GM12878 (cell line): ENCODE measurements at regions not wholly inside any gene's neighbourhood (a gene's known extent, or its start where the extent isn't known, plus 50 kb on each side); places are given as distances from the start of the nearest gene placed in this dataset.

Experiments used
- ATAC-seq: fragments of 200-7000 bp; cut with Tn5 transposase; 3 replicates; pipeline ENCODE4 v1.9.1; 2020; ENCODE audit warnings: mild to moderate bottlenecking, moderate library complexity
- BruUV-seq: library from RNA; stranded (reverse); fragments of 400-500 nt; replicated peaks from 2 replicates; lab custom pipeline; 2021; lab: Mats Ljungman, UMichigan
- CTCF ChIA-PET: fragments of 300-600 bp; sonication (Branson Sonifier 250); formaldehyde crosslinking; extraction: SDS; loops from one replicate; lab custom pipeline; 2021; ENCODE audit warnings: inconsistent platforms; lab: Yijun Ruan, JAX
- POLR2A ChIA-PET: fragments of 350-600 bp; formaldehyde crosslinking; extraction: SDS; loops from one replicate; lab custom pipeline; 2021; ENCODE audit warnings: inconsistent platforms; lab: Charles Lee
- RAD21 ChIA-PET: fragments of 300-600 bp; sonication (Branson Sonifier 250); formaldehyde crosslinking; loops from one replicate; lab custom pipeline; 2023; ENCODE audit warnings: antibody characterized with exemption; ENCODE audit not compliant: unreplicated experiment; lab: Charles Lee
- SMC1A ChIA-PET: fragments of 300-600 bp; sonication (Branson Sonifier 250); formaldehyde crosslinking; loops from one replicate; lab custom pipeline; 2023; ENCODE audit not compliant: unreplicated experiment, uncharacterized antibody; lab: Charles Lee
- DNase-seq: peaks from one replicate; pipeline ENCODE4 v3.0.0-alpha.2; 2011; ENCODE audit warnings: low read depth, low spot score
- FAIRE-seq: peaks from 3 replicates; lab custom pipeline; 2011; peaks lifted over from hg19 to GRCh38; lab: Jason Lieb, UNC
- H2AFZ ChIP-seq: 2 replicates; pipeline ENCODE4 v1.6.0; 2011; ENCODE audit warnings: low read depth, low read length, control low read depth; ENCODE audit not compliant: control insufficient read depth
- H3K27ac ChIP-seq: 2 replicates; pipeline ENCODE4 v1.5.1; 2011; ENCODE audit warnings: control low read depth; ENCODE audit not compliant: control insufficient read depth, insufficient read depth
- H3K27me3 ChIP-seq, 2 experiments: replicated peaks in 1 of 2; 2 replicates each; pipeline versions ENCODE4 v1.6.0 to v1.6.1; 2011; ENCODE audit warnings: low read length in 1 of 2; ENCODE audit not compliant: control insufficient read depth in 2 of 2, insufficient read depth in 2 of 2
- H3K36me3 ChIP-seq, 2 experiments: 2 replicates each; pipeline ENCODE4 v1.5.1; 2011; ENCODE audit warnings: low read length in 1 of 2; ENCODE audit not compliant: control insufficient read depth in 2 of 2, insufficient read depth in 2 of 2
- H3K4me1 ChIP-seq: 2 replicates; pipeline ENCODE4 v1.6.1; 2011; ENCODE audit warnings: mild to moderate bottlenecking, low read length, moderate library complexity, mixed read lengths; ENCODE audit not compliant: control insufficient read depth, insufficient read depth
- H3K4me2 ChIP-seq: 2 replicates; pipeline ENCODE4 v1.6.0; 2011; ENCODE audit warnings: control low read depth; ENCODE audit not compliant: control insufficient read depth, insufficient read depth
- H3K4me3 ChIP-seq: fragments of 200-600 bp; sonication (generic); 2 replicates; pipeline ENCODE4 v1.5.1; 2016
- H3K79me2 ChIP-seq: 2 replicates; pipeline ENCODE4 v1.6.0; 2011; ENCODE audit warnings: low read length; ENCODE audit not compliant: control insufficient read depth, insufficient read depth
- H3K9ac ChIP-seq: 2 replicates; pipeline ENCODE4 v1.8.0; 2011; ENCODE audit warnings: low read length, control low read depth, mixed read lengths; ENCODE audit not compliant: control insufficient read depth, insufficient read depth
- H3K9me3 ChIP-seq: replicated peaks from 3 replicates; pipeline ENCODE4 v1.5.1; 2011; ENCODE audit warnings: mild to moderate bottlenecking, low read length; ENCODE audit not compliant: control insufficient read depth, insufficient read depth
- H4K20me1 ChIP-seq: 2 replicates; pipeline ENCODE4 v1.6.0; 2011; ENCODE audit not compliant: control insufficient read depth, insufficient read depth
- ATF7 ChIP-seq: fragments of 450-650 bp; IDR thresholded peaks from 2 replicates; pipeline ENCODE4 v1.6.1; 2016; ENCODE audit warnings: low read depth, mild to moderate bottlenecking
- BCL11A ChIP-seq: IDR thresholded peaks from 2 replicates; pipeline ENCODE4 v1.6.1; 2011; ENCODE audit warnings: low read depth, low read length
- CTCF ChIP-seq, 3 experiments: IDR thresholded peaks in 2 of 3; conservative IDR thresholded peaks in 1 of 3; 2 replicates each; pipeline ENCODE4 v1.5.1; 2011; ENCODE audit warnings: low read depth in 3 of 3, low read length in 3 of 3, mild to moderate bottlenecking in 3 of 3, control low read depth in 2 of 3, moderate library complexity in 2 of 3, inconsistent platforms in 1 of 3, mixed read lengths in 1 of 3; ENCODE audit not compliant: control insufficient read depth in 2 of 3, insufficient read depth in 1 of 3; ENCODE audit errors: extremely low read depth in 1 of 3
- IRF3 ChIP-seq: fragments of 450-650 bp; IDR thresholded peaks from 2 replicates; pipeline ENCODE4 v1.6.1; 2014; ENCODE audit warnings: mild to moderate bottlenecking
- MAX ChIP-seq: IDR thresholded peaks from 2 replicates; pipeline ENCODE4 v1.6.1; 2012; ENCODE audit warnings: low read depth, low read length, improper control_type of control experiment
- MLLT1 ChIP-seq: fragments of 450-650 bp; IDR thresholded peaks from 2 replicates; pipeline ENCODE4 v1.6.1; 2016; ENCODE audit warnings: mild to moderate bottlenecking
- MYC ChIP-seq: IDR thresholded peaks from 2 replicates; pipeline ENCODE4 v1.6.1; 2011; ENCODE audit warnings: mild to moderate bottlenecking, low read length, moderate library complexity, inconsistent platforms; ENCODE audit not compliant: insufficient read depth, insufficient replicate concordance, insufficient read length, severe bottlenecking
- NRF1 ChIP-seq: conservative IDR thresholded peaks from 2 replicates; pipeline ENCODE4 v1.6.1; 2011; ENCODE audit warnings: mild to moderate bottlenecking, low read depth, low read length, improper control_type of control experiment
- STAT1 ChIP-seq: fragments of 450-650 bp; conservative IDR thresholded peaks from 2 replicates; pipeline ENCODE4 v1.6.1; 2014; ENCODE audit warnings: antibody characterized with exemption, mild to moderate bottlenecking
- TAF1 ChIP-seq: IDR thresholded peaks from 2 replicates; pipeline ENCODE4 v1.6.1; 2011; ENCODE audit warnings: mild to moderate bottlenecking, low read depth, low read length, borderline replicate concordance
- USF2 ChIP-seq: IDR thresholded peaks from 2 replicates; pipeline ENCODE4 v1.6.1; 2011; ENCODE audit warnings: low read depth, low read length, improper control_type of control experiment, borderline replicate concordance
- WRNIP1 ChIP-seq: IDR thresholded peaks from 2 replicates; pipeline ENCODE4 v1.6.1; 2011; ENCODE audit warnings: low read depth, low read length, improper control_type of control experiment, borderline replicate concordance
- YY1 ChIP-seq: IDR thresholded peaks from 2 replicates; pipeline ENCODE4 v1.6.1; 2011; ENCODE audit warnings: low read depth, mild to moderate bottlenecking, low read length
- WGBS: methylation state at CpG from one replicate; pipeline ENCODE4 v1.1.6; 2016; ENCODE audit warnings: low lambda C conversion rate; ENCODE audit not compliant: insufficient replicate concordance, insufficient coverage; ENCODE audit errors: missing lambda C conversion rate; 5-methylcytosine and 5-hydroxymethylcytosine counted together
- in situ Hi-C: fragments of 300-500 bp; cut with MboI; formaldehyde crosslinking; loops from 9 replicates; pipeline ENCODE4 v1.14.3; 2018; ENCODE audit warnings: mixed read lengths
- intact Hi-C: fragments of 100-400 bp; cut with micrococcal nuclease; formaldehyde crosslinking; loops from one replicate; pipeline ENCODE4 v1.14.2; 2022; ENCODE audit not compliant: unreplicated experiment

- ATAC-seq: peak; percentile 23; the same call in 2 of the 3 replicates
- Histone ChIP-seq H3K4me3 (no peak overlapping the region), H2AFZ (no peak overlapping the region), H3K4me2 (no peak overlapping the region), H3K27ac (no peak overlapping the region), H3K9me3 (no peaks in the 10 kb centered on the region), H4K20me1 (no peaks in the 10 kb centered on the region), H3K4me1 (no peaks in the 10 kb centered on the region), H3K27me3 (peaks cover 1 to 3% of the 10 kb centered on the region in 2 experiments; a peak in 1 of 4 replicates), H3K9ac (no peak overlapping the region), H3K79me2 (no peaks in the 10 kb centered on the region), H3K36me3 (no peaks in the 10 kb centered on the region)
- ChIA-PET CTCF (no interaction called here), RAD21 (no interaction called here), POLR2A (no interaction called here), SMC1A (no interaction called here)
- DNase-seq: no peak
- intact Hi-C loops: no loop called here
- TF ChIP-seq IRF3 (no peak), TAF1 (no peak), MYC (no peak), BCL11A (no peak), ATF7 (no peak), YY1 (no peak), MAX (no peak), NRF1 (no peak), WRNIP1 (no peak), MLLT1 (no peak), USF2 (no peak), CTCF (IDR thresholded peaks at IDR 0.05 in 2 of 3, conservative IDR thresholded peaks at IDR 0.05 in 1 of 3; ENCODE audit: control insufficient read depth in 2 of 3, extremely low read depth in 1 of 3, insufficient read depth in 1 of 3, low read depth in 3 of 3, low read length in 3 of 3) (no peak), STAT1 (no peak)
- no TSS peak for BruUV-seq
- in situ Hi-C loops: no loop called here
- FAIRE-seq: no peak
- 18% methylated on average over 8 of the region's 8 CpGs for WGBS
These were observed 91.7 kb downstream of the TMX1 start for GRCh38 chr14:51331486-51332367.
